IPS-NIHi11 (cell line): ENCODE measurements at regions not wholly inside any gene's neighbourhood (a gene's known extent, or its start where the extent isn't known, plus 50 kb on each side); places are given as distances from the start of the nearest gene placed in this dataset.
"Not testable (repeated sequence)": the region's sequence is repeated elsewhere in the genome, so short reads cannot be mapped to it uniquely, and the experiment has no call there.

ENCODE experiments used
- DNase-seq: peaks from one replicate; pipeline ENCODE4 v3.0.0; 2012; ENCODE audit warnings: mixed read lengths, low spot score

GRCh38 chr5:157971571-157972216, 112.7 kb upstream of the CLINT1 start:
- peak; percentile 59 for DNase-seq

GRCh38 chr5:157968570-157968969, 109.6 kb upstream of the CLINT1 start:
- DNase-seq = not testable (repeated sequence)

GRCh38 chr5:157965989-157966388, 107.0 kb upstream of the CLINT1 start:
- no peak for DNase-seq

GRCh38 chr5:157965040-157965678, 106.2 kb upstream of the CLINT1 start:
- no peak for DNase-seq

- no peak for DNase-seq
Observed at GRCh38 chr5:157963761-157964160, 104.8 kb upstream of the CLINT1 start.

- no peak for DNase-seq
Observed at GRCh38 chr5:157963244-157963643, 104.3 kb upstream of the CLINT1 start.

GRCh38 chr5:157962686-157963085, 103.7 kb upstream of the CLINT1 start:
- not testable (repeated sequence) for DNase-seq

GRCh38 chr5:157961896-157962590, 103.1 kb upstream of the CLINT1 start:
- DNase-seq = no peak

GRCh38 chr5:157961176-157961575, 102.2 kb upstream of the CLINT1 start:
- DNase-seq = no peak

- no peak for DNase-seq
Observed at GRCh38 chr5:157959370-157959769, 100.4 kb upstream of the CLINT1 start.

- no peak for DNase-seq
Observed at GRCh38 chr5:157956271-157956885, 97.4 kb upstream of the CLINT1 start.

- no peak for DNase-seq
Observed at GRCh38 chr5:157955541-157956172, 96.7 kb upstream of the CLINT1 start.

GRCh38 chr5:157952374-157952685, 93.4 kb upstream of the CLINT1 start:
- DNase-seq = no peak

- DNase-seq = no peak
Observed at GRCh38 chr5:157951673-157952373, 92.9 kb upstream of the CLINT1 start.

- DNase-seq = no peak
Observed at GRCh38 chr5:157949520-157949919, 90.6 kb upstream of the CLINT1 start.

GRCh38 chr5:157948738-157949410, 89.9 kb upstream of the CLINT1 start:
- DNase-seq = peak; percentile 79

GRCh38 chr5:157947156-157947555, 88.2 kb upstream of the CLINT1 start:
- no peak for DNase-seq

GRCh38 chr5:157945822-157946221, 86.9 kb upstream of the CLINT1 start:
- DNase-seq = not testable (repeated sequence)

- DNase-seq = no peak
Observed at GRCh38 chr5:157944938-157945337, 86.0 kb upstream of the CLINT1 start.

- DNase-seq = no peak
Observed at GRCh38 chr5:157944077-157944633, 85.2 kb upstream of the CLINT1 start.

GRCh38 chr5:157942595-157942994, 83.7 kb upstream of the CLINT1 start:
- no peak for DNase-seq
